B cell (primary cell): ENCODE measurements at regions not wholly inside any gene's neighbourhood (a gene's known extent, or its start where the extent isn't known, plus 50 kb on each side); places are given as distances from the start of the nearest gene placed in this dataset.

Experiments
- ATAC-seq: fragments of 200-7000 bp; cut with Tn5 transposase; one replicate; pipeline ENCODE4 v1.10.0; 2021; ENCODE audit warnings: low read depth, mild to moderate bottlenecking, moderate number of reproducible peaks, moderate library complexity
- CTCF ChIA-PET: fragments of 350-600 bp; sonication (Branson Sonifier 250); formaldehyde crosslinking; loops from one replicate; lab custom pipeline; 2021; ENCODE audit warnings: antibody characterized with exemption, inconsistent platforms; lab: Charles Lee
- POLR2A ChIA-PET: fragments of 350-600 bp; sonication (Branson Sonifier 250); formaldehyde crosslinking; loops from one replicate; lab custom pipeline; 2021; ENCODE audit warnings: antibody characterized with exemption; lab: Charles Lee
- DNase-seq: peaks from one replicate; pipeline ENCODE4 v3.0.0; 2013
- H2AFZ ChIP-seq: 2 replicates; pipeline ENCODE4 v1.6.1; 2012; ENCODE audit warnings: mild to moderate bottlenecking, low read depth, low read length; ENCODE audit not compliant: insufficient read depth, poor library complexity, severe bottlenecking
- H3K27ac ChIP-seq, 2 donors: 1 replicate in 1 of 2; 2 replicates in 1 of 2; pipeline ENCODE4 v1.5.1; 2012 to 2013; ENCODE audit warnings: low read length in 2 of 2, mild to moderate bottlenecking in 2 of 2, moderate library complexity in 1 of 2
- H3K27me3 ChIP-seq, 4 experiments: fragments of 200-600 bp in 1 of 4; sonication (generic) in 1 of 4; replicated peaks in 1 of 4; 1 replicate in 2 of 4; 2 replicates in 2 of 4; pipeline versions ENCODE4 v1.6.1 to v1.7.0; 2013 to 2016; ENCODE audit warnings: low read length in 3 of 4, mild to moderate bottlenecking in 2 of 4, mixed read lengths in 1 of 4, moderate library complexity in 1 of 4; ENCODE audit not compliant: insufficient read depth in 4 of 4, control insufficient read depth in 3 of 4; ENCODE audit errors: control extremely low read depth in 1 of 4
- H3K36me3 ChIP-seq, 2 experiments: replicated peaks in 1 of 2; 1 replicate in 1 of 2; 2 replicates in 1 of 2; pipeline versions ENCODE4 v1.6.1 to v1.7.1; 2013; ENCODE audit warnings: low read length in 1 of 2; ENCODE audit not compliant: insufficient read depth in 2 of 2, control insufficient read depth in 1 of 2; ENCODE audit errors: control extremely low read depth in 1 of 2, extremely low read depth in 1 of 2
- H3K4me1 ChIP-seq, 2 donors: fragments of 200-600 bp in 1 of 2; sonication (generic) in 1 of 2; 1 replicate in 1 of 2; 2 replicates in 1 of 2; pipeline versions ENCODE4 v1.5.1 to v1.6.1; 2013 to 2017; ENCODE audit warnings: low read length in 2 of 2; ENCODE audit not compliant: control insufficient read depth in 2 of 2, insufficient read depth in 2 of 2
- H3K4me2 ChIP-seq: replicated peaks from 2 replicates; pipeline ENCODE3; 2012; ENCODE audit warnings: mild to moderate bottlenecking, low read depth, low read length; ENCODE audit not compliant: poor library complexity, severe bottlenecking
- H3K4me3 ChIP-seq, 5 experiments: fragments of 200-600 bp in 1 of 5; sonication (generic) in 1 of 5; 1 replicate in 3 of 5; 2 replicates in 2 of 5; pipeline versions ENCODE4 v1.5.1 to v1.7.0; 2011 to 2016; ENCODE audit warnings: low read length in 4 of 5, mild to moderate bottlenecking in 4 of 5, low read depth in 2 of 5, control low read depth in 1 of 5, moderate library complexity in 1 of 5; ENCODE audit not compliant: insufficient read depth in 1 of 5; ENCODE audit errors: control extremely low read depth in 1 of 5, extremely low read depth in 1 of 5
- H3K79me2 ChIP-seq: fragments of 200-600 bp; sonication (generic); one replicate; pipeline ENCODE4 v1.6.0; 2016; ENCODE audit warnings: low read length; ENCODE audit not compliant: control insufficient read depth, insufficient read depth
- H3K9ac ChIP-seq: fragments of 200-600 bp; sonication (generic); 2 replicates; pipeline ENCODE4 v1.6.1; 2017; ENCODE audit warnings: mild to moderate bottlenecking, low read length, moderate library complexity
- H3K9me3 ChIP-seq, 3 donors: one replicate each; pipeline versions ENCODE4 v1.6.1 to v1.7.1; 2013; ENCODE audit warnings: low read length in 2 of 3; ENCODE audit not compliant: control insufficient read depth in 2 of 3, insufficient read depth in 1 of 3; ENCODE audit errors: control extremely low read depth in 1 of 3
- H4K20me1 ChIP-seq: 2 replicates; pipeline ENCODE4 v1.6.0; 2012; ENCODE audit warnings: mild to moderate bottlenecking, low read length; ENCODE audit not compliant: insufficient read depth, control insufficient read depth, poor library complexity, severe bottlenecking
- H3K27ac Mint-ChIP-seq: one replicate; pipeline ENCODE4 v1.8.0; 2021; ENCODE audit warnings: mixed read lengths
- H3K27me3 Mint-ChIP-seq: one replicate; pipeline ENCODE4 v1.8.0; 2021; ENCODE audit warnings: mixed read lengths
- H3K4me1 Mint-ChIP-seq: one replicate; pipeline ENCODE4 v1.8.0; 2021; ENCODE audit warnings: mixed read lengths
- H3K4me3 Mint-ChIP-seq: one replicate; pipeline ENCODE4 v1.8.0; 2021; ENCODE audit warnings: mixed read lengths
- H3K9me3 Mint-ChIP-seq: one replicate; pipeline ENCODE4 v1.8.0; 2022; ENCODE audit warnings: mixed read lengths; ENCODE audit not compliant: insufficient read depth
- EZH2 ChIP-seq: IDR thresholded peaks from 2 replicates; pipeline ENCODE4 v1.6.1; 2012; ENCODE audit warnings: borderline replicate concordance, low read depth, mild to moderate bottlenecking, moderate library complexity, low read length; ENCODE audit not compliant: insufficient read depth, poor library complexity, severe bottlenecking
- WGBS: methylation state at CpG from one replicate; pipeline ENCODE4 v1.1.5; 2013; ENCODE audit warnings: missing lambda C conversion rate; ENCODE audit not compliant: insufficient coverage; 5-methylcytosine and 5-hydroxymethylcytosine counted together
- intact Hi-C: fragments of 100-400 bp; cut with micrococcal nuclease; formaldehyde crosslinking; loops from one replicate; pipeline ENCODE4 v1.10.0; 2022
- TF ChIP-seq, protein P1 (sequence below): fragments of 200-600 bp; IDR thresholded peaks from one replicate; pipeline ENCODE4 v1.8.0; 2022; ENCODE audit warnings: antibody characterized with exemption, mild to moderate bottlenecking

DNA sequence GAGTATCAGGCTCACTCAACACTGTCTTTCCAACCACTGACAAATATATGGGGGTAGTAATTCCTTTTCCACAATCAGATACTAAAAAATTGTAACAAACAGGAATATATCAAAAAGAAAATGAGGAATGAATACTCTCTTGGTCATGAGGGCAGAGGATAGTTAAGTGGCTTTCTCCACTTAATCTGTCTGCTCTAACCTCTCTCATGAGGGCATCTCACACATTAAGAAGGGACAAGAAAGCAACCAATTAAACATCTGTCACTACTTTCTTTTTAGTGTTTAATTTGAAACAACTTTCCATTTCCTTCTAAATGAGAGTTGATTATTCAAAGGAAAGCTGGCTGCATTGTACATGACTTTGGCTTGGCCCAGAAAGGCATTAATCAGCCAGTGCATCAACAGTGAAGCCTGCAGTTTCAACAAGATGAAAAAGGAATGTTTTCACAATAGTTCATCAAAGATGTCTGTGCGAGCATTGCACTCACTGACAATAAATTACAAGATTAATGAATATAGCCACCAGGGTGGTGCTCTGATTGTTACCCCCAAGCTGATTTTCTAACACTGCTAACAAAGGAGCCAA, 142.0 kb downstream of the SEC23A start:
- H3K27ac Mint-ChIP-seq: no peak overlapping the region
- CTCF ChIA-PET: no interaction called here
- POLR2A ChIA-PET: no interaction called here
- TF ChIP-seq EZH2: no peak
- TF ChIP-seq, protein P1, sequence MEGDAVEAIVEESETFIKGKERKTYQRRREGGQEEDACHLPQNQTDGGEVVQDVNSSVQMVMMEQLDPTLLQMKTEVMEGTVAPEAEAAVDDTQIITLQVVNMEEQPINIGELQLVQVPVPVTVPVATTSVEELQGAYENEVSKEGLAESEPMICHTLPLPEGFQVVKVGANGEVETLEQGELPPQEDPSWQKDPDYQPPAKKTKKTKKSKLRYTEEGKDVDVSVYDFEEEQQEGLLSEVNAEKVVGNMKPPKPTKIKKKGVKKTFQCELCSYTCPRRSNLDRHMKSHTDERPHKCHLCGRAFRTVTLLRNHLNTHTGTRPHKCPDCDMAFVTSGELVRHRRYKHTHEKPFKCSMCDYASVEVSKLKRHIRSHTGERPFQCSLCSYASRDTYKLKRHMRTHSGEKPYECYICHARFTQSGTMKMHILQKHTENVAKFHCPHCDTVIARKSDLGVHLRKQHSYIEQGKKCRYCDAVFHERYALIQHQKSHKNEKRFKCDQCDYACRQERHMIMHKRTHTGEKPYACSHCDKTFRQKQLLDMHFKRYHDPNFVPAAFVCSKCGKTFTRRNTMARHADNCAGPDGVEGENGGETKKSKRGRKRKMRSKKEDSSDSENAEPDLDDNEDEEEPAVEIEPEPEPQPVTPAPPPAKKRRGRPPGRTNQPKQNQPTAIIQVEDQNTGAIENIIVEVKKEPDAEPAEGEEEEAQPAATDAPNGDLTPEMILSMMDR: no peak
- Histone ChIP-seq H3K9ac (no peak overlapping the region), H3K4me1 (no peaks in the 10 kb centered on the region), H3K4me3 (no peak overlapping the region), H3K9me3 (no peaks in the 10 kb centered on the region), H3K4me2 (no peak overlapping the region), H3K36me3 (no peaks in the 10 kb centered on the region), H4K20me1 (no peaks in the 10 kb centered on the region), H3K27ac (no peak overlapping the region), H2AFZ (no peak overlapping the region), H3K79me2 (no peaks in the 10 kb centered on the region), H3K27me3 (no peaks in the 10 kb centered on the region)
- intact Hi-C loops: no loop called here
- H3K27me3 Mint-ChIP-seq: peaks cover 3% of the 10 kb centered on the region
- no peak overlapping the region for H3K4me3 Mint-ChIP-seq
- 100% methylated on average over 1 of the region's 1 CpG for WGBS
- ATAC-seq: no peak
- H3K9me3 Mint-ChIP-seq: no peaks in the 10 kb centered on the region
- H3K4me1 Mint-ChIP-seq: no peaks in the 10 kb centered on the region
- DNase-seq: no peak

GRCh38 chr14:38959021-38959420, 144.0 kb downstream of the SEC23A start:
- no peak overlapping the region for H3K27ac Mint-ChIP-seq
- Histone ChIP-seq H3K4me3 (no peak overlapping the region), H3K79me2 (no peaks in the 10 kb centered on the region), H3K4me2 (no peak overlapping the region), H4K20me1 (no peaks in the 10 kb centered on the region), H3K36me3 (no peaks in the 10 kb centered on the region), H3K9me3 (no peaks in the 10 kb centered on the region), H3K27ac (no peak overlapping the region), H3K4me1 (no peaks in the 10 kb centered on the region), H3K9ac (no peak overlapping the region), H3K27me3 (no peaks in the 10 kb centered on the region), H2AFZ (no peak overlapping the region)
- intact Hi-C loops: no loop called here
- peaks cover 9% of the 10 kb centered on the region for H3K27me3 Mint-ChIP-seq
- ATAC-seq (no peak), DNase-seq (no peak)
- no peaks in the 10 kb centered on the region for H3K9me3 Mint-ChIP-seq
- H3K4me3 Mint-ChIP-seq: no peak overlapping the region
- WGBS: 91% methylated on average over 2 of the region's 3 CpGs
- CTCF ChIA-PET: no interaction called here
- no peak for TF ChIP-seq EZH2
- TF ChIP-seq, protein P1: no peak
- POLR2A ChIA-PET: no interaction called here
- no peaks in the 10 kb centered on the region for H3K4me1 Mint-ChIP-seq
